CD14-positive monocyte (primary cell): ENCODE measurements at regions not wholly inside any gene's neighbourhood (a gene's known extent, or its start where the extent isn't known, plus 50 kb on each side); places are given as distances from the start of the nearest gene placed in this dataset.
"Not testable (repeated sequence)": the region's sequence is repeated elsewhere in the genome, so short reads cannot be mapped to it uniquely, and the experiment has no call there.

Experiments used
- DNase-seq, 3 donors: peaks; one replicate each; pipeline ENCODE4 v3.0.0-alpha.2; 2011 to 2022
- H2AFZ ChIP-seq: 2 replicates; pipeline ENCODE4 v1.6.0; 2012; ENCODE audit warnings: mild to moderate bottlenecking, low read depth, low read length, inconsistent platforms; ENCODE audit not compliant: insufficient read depth, poor library complexity, severe bottlenecking
- H3K27ac ChIP-seq, 2 donors: 1 replicate in 1 of 2; 2 replicates in 1 of 2; pipeline ENCODE4 v1.5.1; 2012 to 2013; ENCODE audit warnings: low read length in 2 of 2, control low read depth in 1 of 2, inconsistent platforms in 1 of 2, low read depth in 1 of 2, mild to moderate bottlenecking in 1 of 2
- H3K27me3 ChIP-seq, 2 donors: one replicate each; pipeline versions ENCODE4 v1.6.0 to v1.6.1; 2011 to 2013; ENCODE audit warnings: low read length in 2 of 2; ENCODE audit not compliant: control insufficient read depth in 2 of 2, insufficient read depth in 2 of 2
- H3K36me3 ChIP-seq, 2 donors: replicated peaks in 1 of 2; 1 replicate in 1 of 2; 2 replicates in 1 of 2; pipeline versions ENCODE4 v1.5.1 to v1.6.1; 2012 to 2013; ENCODE audit warnings: low read length in 2 of 2, control low read depth in 1 of 2, inconsistent platforms in 1 of 2, mild to moderate bottlenecking in 1 of 2; ENCODE audit not compliant: insufficient read depth in 2 of 2, control insufficient read depth in 1 of 2
- H3K4me1 ChIP-seq, 2 donors: 1 replicate in 1 of 2; 2 replicates in 1 of 2; pipeline versions ENCODE4 v1.5.1 to v1.6.1; 2012 to 2013; ENCODE audit warnings: low read length in 2 of 2, control low read depth in 1 of 2, inconsistent platforms in 1 of 2, mild to moderate bottlenecking in 1 of 2, moderate library complexity in 1 of 2; ENCODE audit not compliant: insufficient read depth in 2 of 2, control insufficient read depth in 1 of 2
- H3K4me2 ChIP-seq: replicated peaks from 2 replicates; pipeline ENCODE3; 2012; ENCODE audit warnings: low read length, moderate library complexity, mild to moderate bottlenecking; ENCODE audit not compliant: poor library complexity, severe bottlenecking; ENCODE audit errors: extremely low read depth
- H3K4me3 ChIP-seq, 3 experiments: fragments of 200-600 bp in 1 of 3; sonication (generic) in 1 of 3; replicated peaks in 1 of 3; 1 replicate in 2 of 3; 2 replicates in 1 of 3; pipeline ENCODE4 v1.5.1; 2011 to 2013; ENCODE audit warnings: low read length in 3 of 3, mild to moderate bottlenecking in 3 of 3, control low read depth in 2 of 3, low read depth in 2 of 3, inconsistent platforms in 1 of 3, moderate library complexity in 1 of 3
- H3K79me2 ChIP-seq: 2 replicates; pipeline ENCODE4 v1.6.0; 2012; ENCODE audit warnings: mild to moderate bottlenecking, control low read depth, inconsistent platforms, low read length, moderate library complexity; ENCODE audit not compliant: insufficient read depth
- H3K9ac ChIP-seq: 2 replicates; pipeline ENCODE4 v1.6.0; 2017; ENCODE audit warnings: low read length, mild to moderate bottlenecking; ENCODE audit not compliant: insufficient read depth, poor library complexity, severe bottlenecking
- H3K9me3 ChIP-seq, 2 donors: replicated peaks in 1 of 2; 1 replicate in 1 of 2; 2 replicates in 1 of 2; pipeline versions ENCODE4 v1.5.1 to v1.6.1; 2012 to 2013; ENCODE audit warnings: low read length in 2 of 2, control low read depth in 1 of 2; ENCODE audit not compliant: control insufficient read depth in 1 of 2, insufficient read depth in 1 of 2
- H4K20me1 ChIP-seq: 2 replicates; pipeline ENCODE4 v1.6.0; 2012; ENCODE audit warnings: mild to moderate bottlenecking, low read length, control low read depth, moderate library complexity; ENCODE audit not compliant: insufficient read depth
- H3K27ac Mint-ChIP-seq, 7 donors: one replicate each; pipeline ENCODE4 v1.8.0; 2020; ENCODE audit warnings: mild to moderate bottlenecking in 7 of 7, mixed read lengths in 7 of 7, moderate library complexity in 6 of 7, inconsistent platforms in 2 of 7
- H3K27me3 Mint-ChIP-seq, 3 donors: one replicate each; pipeline ENCODE4 v1.8.0; 2021 to 2022; ENCODE audit warnings: low read depth in 3 of 3, mild to moderate bottlenecking in 3 of 3, mixed read lengths in 3 of 3, moderate library complexity in 3 of 3, inconsistent platforms in 1 of 3
- H3K36me3 Mint-ChIP-seq, 2 donors: one replicate each; pipeline ENCODE4 v1.8.0; 2020; ENCODE audit warnings: mixed read lengths in 2 of 2, inconsistent platforms in 1 of 2, mild to moderate bottlenecking in 1 of 2
- H3K4me1 Mint-ChIP-seq: one replicate; pipeline ENCODE4 v1.8.0; 2020; ENCODE audit warnings: mild to moderate bottlenecking, mixed read lengths
- H3K4me3 Mint-ChIP-seq, 2 donors: one replicate each; pipeline ENCODE4 v1.8.0; 2020; ENCODE audit warnings: mild to moderate bottlenecking in 2 of 2, mixed read lengths in 2 of 2, moderate library complexity in 1 of 2
- H3K9me3 Mint-ChIP-seq, 7 donors: one replicate each; pipeline ENCODE4 v1.8.0; 2020 to 2022; ENCODE audit warnings: mixed read lengths in 7 of 7, mild to moderate bottlenecking in 6 of 7, moderate library complexity in 6 of 7, inconsistent platforms in 2 of 7
- CTCF ChIP-seq: fragments of 200-600 bp; IDR thresholded peaks from one replicate; pipeline ENCODE4 v1.8.0; 2022; ENCODE audit warnings: antibody characterized with exemption, mild to moderate bottlenecking
- WGBS: methylation state at CpG from one replicate; pipeline ENCODE4 v1.1.5; 2013; ENCODE audit warnings: missing lambda C conversion rate; ENCODE audit not compliant: insufficient coverage; 5-methylcytosine and 5-hydroxymethylcytosine counted together
- intact Hi-C, 2 donors: fragments of 100-400 bp; cut with micrococcal nuclease; formaldehyde crosslinking; loops; one replicate each; pipeline versions ENCODE4 v1.15.0 to v1.15.1; 2023

- H3K4me3 Mint-ChIP-seq: no peak overlapping the region
- Histone ChIP-seq H2AFZ (no peak overlapping the region), H4K20me1 (no peaks in the 10 kb centered on the region), H3K27ac (no peak overlapping the region), H3K4me2 (no peak overlapping the region), H3K9me3 (peaks cover 8 to 20% of the 10 kb centered on the region in 2 donors), H3K4me1 (no peaks in the 10 kb centered on the region), H3K36me3 (no peaks in the 10 kb centered on the region), H3K27me3 (no peaks in the 10 kb centered on the region), H3K9ac (no peak overlapping the region), H3K4me3 (no peak overlapping the region), H3K79me2 (no peaks in the 10 kb centered on the region)
- no peaks in the 10 kb centered on the region for H3K27me3 Mint-ChIP-seq
- no peak for DNase-seq
- no peaks in the 10 kb centered on the region for H3K4me1 Mint-ChIP-seq
- peaks cover 8 to 22% (median 15%) of the 10 kb centered on the region in 7 donors for H3K9me3 Mint-ChIP-seq
- no peak for TF ChIP-seq CTCF
- no peak overlapping the region for H3K27ac Mint-ChIP-seq
- no peaks in the 10 kb centered on the region for H3K36me3 Mint-ChIP-seq
- WGBS: 94% methylated on average over 4 of the region's 6 CpGs
- intact Hi-C loops: no loop called here
These were observed 466.6 kb upstream of the EYS start for GRCh38 chr6:66173587-66173986.

GRCh38 chr6:66166713-66167112, 459.7 kb upstream of the EYS start:
- H3K4me1 ChIP-seq, H3K36me3 Mint-ChIP-seq, H4K20me1 ChIP-seq, H3K27me3 ChIP-seq, H3K36me3 ChIP-seq, H3K27ac ChIP-seq, H3K4me1 Mint-ChIP-seq, DNase-seq, H3K9ac ChIP-seq, H2AFZ ChIP-seq, H3K4me3 ChIP-seq, H3K4me3 Mint-ChIP-seq, H3K27ac Mint-ChIP-seq, H3K4me2 ChIP-seq, H3K79me2 ChIP-seq, intact Hi-C loops, H3K27me3 Mint-ChIP-seq: not testable (repeated sequence)
- WGBS: 90% methylated on average over 10 of the region's 10 CpGs
- H3K9me3 Mint-ChIP-seq: peaks cover 15 to 41% (median 27%) of the 10 kb centered on the region in 7 donors
- H3K9me3 ChIP-seq: peaks cover 23 to 42% of the 10 kb centered on the region in 2 donors
